ENCODE measurements at regions not wholly inside any gene's neighbourhood (a gene's known extent, or its start where the extent isn't known, plus 50 kb on each side); places are given as distances from the start of the nearest gene placed in this dataset.

DNA sequence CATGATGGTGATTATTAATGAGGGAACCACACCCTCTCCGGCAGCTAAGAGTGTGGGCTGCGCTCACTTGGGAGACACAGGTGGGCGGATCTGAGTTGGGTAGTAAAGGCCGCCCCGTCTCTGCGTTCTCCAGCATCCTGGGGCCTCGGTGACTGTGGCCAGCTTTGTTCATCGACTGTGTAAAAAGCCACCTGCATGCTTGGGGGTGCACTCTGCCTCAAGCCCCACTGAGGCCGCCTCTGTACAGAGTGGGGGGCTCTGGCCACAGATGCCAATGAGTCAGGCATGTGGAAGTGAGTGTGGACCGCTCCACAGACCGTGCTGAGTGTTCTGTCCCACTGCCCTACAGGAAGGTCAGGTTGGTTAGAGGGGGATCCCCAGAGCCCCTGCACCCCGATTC is 192.7 kb downstream of the SHANK2 start:
- in situ Hi-C loops (cut with MboI; ENCODE audit: low pct_ligation_motif_present in 1 of 4, low pct_unique_long_range_greater_than_20kb in 1 of 4, low sequenced_read_pairs in 3 of 4) (no loop called here), intact Hi-C loops (cut with DNase I; ENCODE audit: low total_unique reads) (no loop called here)
- Histone ChIP-seq H3K4me3 (no peak overlapping the region), H3K27me3 (no peaks in the 10 kb centered on the region), H3K4me1 (no peaks in the 10 kb centered on the region), H3K36me3 (no peaks in the 10 kb centered on the region), H3K9me3 (no peaks in the 10 kb centered on the region), H3K27ac (no peak overlapping the region)
- 94% methylated on average over 11 of the region's 12 CpGs; no CpG with 5 or more reads in 1 of the 2 donors for WGBS, 2 donors (ENCODE audit: low coverage in 1 of 2)
- TF ChIP-seq EP300 (IDR thresholded peaks at IDR 0.05; ENCODE audit: low read depth) (no peak), POLR2AphosphoS5 (IDR thresholded peaks at IDR 0.05) (no peak)
- TF ChIP-seq, protein P1, sequence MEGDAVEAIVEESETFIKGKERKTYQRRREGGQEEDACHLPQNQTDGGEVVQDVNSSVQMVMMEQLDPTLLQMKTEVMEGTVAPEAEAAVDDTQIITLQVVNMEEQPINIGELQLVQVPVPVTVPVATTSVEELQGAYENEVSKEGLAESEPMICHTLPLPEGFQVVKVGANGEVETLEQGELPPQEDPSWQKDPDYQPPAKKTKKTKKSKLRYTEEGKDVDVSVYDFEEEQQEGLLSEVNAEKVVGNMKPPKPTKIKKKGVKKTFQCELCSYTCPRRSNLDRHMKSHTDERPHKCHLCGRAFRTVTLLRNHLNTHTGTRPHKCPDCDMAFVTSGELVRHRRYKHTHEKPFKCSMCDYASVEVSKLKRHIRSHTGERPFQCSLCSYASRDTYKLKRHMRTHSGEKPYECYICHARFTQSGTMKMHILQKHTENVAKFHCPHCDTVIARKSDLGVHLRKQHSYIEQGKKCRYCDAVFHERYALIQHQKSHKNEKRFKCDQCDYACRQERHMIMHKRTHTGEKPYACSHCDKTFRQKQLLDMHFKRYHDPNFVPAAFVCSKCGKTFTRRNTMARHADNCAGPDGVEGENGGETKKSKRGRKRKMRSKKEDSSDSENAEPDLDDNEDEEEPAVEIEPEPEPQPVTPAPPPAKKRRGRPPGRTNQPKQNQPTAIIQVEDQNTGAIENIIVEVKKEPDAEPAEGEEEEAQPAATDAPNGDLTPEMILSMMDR (IDR thresholded peaks at IDR 0.05), result no peak
- no peak for DNase-seq

DNA sequence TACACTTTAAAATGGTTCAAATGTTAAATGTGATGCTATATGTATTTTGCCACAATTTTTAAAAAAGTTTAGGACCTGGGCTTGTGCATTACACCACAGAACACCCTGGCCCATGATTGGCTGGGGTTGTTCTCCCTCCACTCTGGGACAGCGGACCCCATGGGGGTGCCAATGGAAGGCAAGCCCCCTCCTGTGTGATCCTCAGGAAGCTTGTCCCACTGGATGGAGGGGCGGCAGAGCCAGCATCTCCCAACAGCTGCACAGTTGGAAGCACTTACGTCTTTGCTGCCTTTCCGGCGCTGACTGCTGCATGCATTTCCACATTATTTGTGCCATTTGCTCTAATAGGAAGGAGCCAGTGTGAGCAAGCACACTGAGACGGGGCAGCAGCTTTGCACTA is 196.5 kb downstream of the SHANK2 start:
- H3K9me3 ChIP-seq, result no peaks in the 10 kb centered on the region
- no peaks in the 10 kb centered on the region for H3K4me1 ChIP-seq
- no peak for DNase-seq
- no peak overlapping the region for H3K27ac ChIP-seq
- no peak for TF ChIP-seq POLR2A (IDR thresholded peaks at IDR 0.05)
- TF ChIP-seq EP300 (IDR thresholded peaks at IDR 0.05; ENCODE audit: low read depth), result no peak
- TF ChIP-seq, protein P1 (IDR thresholded peaks at IDR 0.05), result no peak
- TF ChIP-seq POLR2AphosphoS5 (IDR thresholded peaks at IDR 0.05), result no peak
- H3K4me3 ChIP-seq, result no peak overlapping the region
- intact Hi-C loops (cut with DNase I; ENCODE audit: low total_unique reads) (no loop called here), in situ Hi-C loops (cut with MboI; ENCODE audit: low pct_ligation_motif_present in 1 of 4, low pct_unique_long_range_greater_than_20kb in 1 of 4, low sequenced_read_pairs in 3 of 4) (no loop called here)
- 81 to 100% methylated on average over 1 to 6 of the region's 6 CpGs for WGBS, 2 donors (ENCODE audit: low coverage in 1 of 2)
- no peaks in the 10 kb centered on the region for H3K27me3 ChIP-seq
- H3K36me3 ChIP-seq, result no peaks in the 10 kb centered on the region

Measured in transverse colon (tissue), 4 donors.